ENCODE measurements at regions not wholly inside any gene's neighbourhood (a gene's known extent, or its start where the extent isn't known, plus 50 kb on each side); places are given as distances from the start of the nearest gene placed in this dataset.

DNA sequence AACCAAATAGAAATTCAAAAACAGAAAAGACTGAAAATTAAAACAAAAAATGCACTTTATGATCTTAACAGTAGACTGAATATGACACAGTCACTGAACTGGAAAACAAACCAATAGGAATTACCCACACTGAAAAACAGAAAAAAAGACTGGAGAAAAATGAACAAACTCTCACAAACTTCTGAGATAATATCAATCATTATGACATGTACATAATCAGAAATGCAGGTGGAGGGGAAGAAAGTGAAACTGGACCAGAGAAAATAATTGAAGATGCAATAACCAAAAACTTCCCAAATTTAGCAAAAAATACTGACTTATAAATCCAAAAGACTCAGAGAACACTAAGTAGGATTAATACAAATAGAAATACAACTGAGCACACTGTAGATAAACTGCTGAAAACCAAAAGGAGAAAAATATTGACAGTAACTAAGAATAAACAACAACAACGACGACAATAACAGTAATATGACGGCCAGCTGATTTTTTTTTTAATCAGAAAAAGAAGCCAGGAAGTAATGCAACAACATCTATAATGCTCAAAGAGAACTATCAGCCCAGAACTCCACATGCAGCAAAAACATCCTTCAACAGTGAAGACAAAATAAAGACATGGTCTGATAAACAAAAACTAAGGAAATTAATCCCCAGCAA, 108.1 kb downstream of the ZFAND4 start:
- H3K9me3 ChIP-seq, result no peaks in the 10 kb centered on the region
- in situ Hi-C loops (cut with MboI; ENCODE audit: low sequenced_read_pairs in 4 of 4) (no loop called here), intact Hi-C loops (cut with DNase I; ENCODE audit: low total_unique reads) (no loop called here)
- no peaks in the 10 kb centered on the region for H3K27me3 ChIP-seq
- no peaks in the 10 kb centered on the region for H3K4me1 ChIP-seq
- H3K4me3 ChIP-seq, result no peak overlapping the region
- TF ChIP-seq, protein P1, sequence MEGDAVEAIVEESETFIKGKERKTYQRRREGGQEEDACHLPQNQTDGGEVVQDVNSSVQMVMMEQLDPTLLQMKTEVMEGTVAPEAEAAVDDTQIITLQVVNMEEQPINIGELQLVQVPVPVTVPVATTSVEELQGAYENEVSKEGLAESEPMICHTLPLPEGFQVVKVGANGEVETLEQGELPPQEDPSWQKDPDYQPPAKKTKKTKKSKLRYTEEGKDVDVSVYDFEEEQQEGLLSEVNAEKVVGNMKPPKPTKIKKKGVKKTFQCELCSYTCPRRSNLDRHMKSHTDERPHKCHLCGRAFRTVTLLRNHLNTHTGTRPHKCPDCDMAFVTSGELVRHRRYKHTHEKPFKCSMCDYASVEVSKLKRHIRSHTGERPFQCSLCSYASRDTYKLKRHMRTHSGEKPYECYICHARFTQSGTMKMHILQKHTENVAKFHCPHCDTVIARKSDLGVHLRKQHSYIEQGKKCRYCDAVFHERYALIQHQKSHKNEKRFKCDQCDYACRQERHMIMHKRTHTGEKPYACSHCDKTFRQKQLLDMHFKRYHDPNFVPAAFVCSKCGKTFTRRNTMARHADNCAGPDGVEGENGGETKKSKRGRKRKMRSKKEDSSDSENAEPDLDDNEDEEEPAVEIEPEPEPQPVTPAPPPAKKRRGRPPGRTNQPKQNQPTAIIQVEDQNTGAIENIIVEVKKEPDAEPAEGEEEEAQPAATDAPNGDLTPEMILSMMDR (IDR thresholded peaks at IDR 0.05 in 4 of 5, conservative IDR thresholded peaks at IDR 0.05 in 1 of 5), result no peak
- TF ChIP-seq POLR2A (IDR thresholded peaks at IDR 0.05), result no peak
- no peak overlapping the region for H3K27ac ChIP-seq
- ATAC-seq (no peak), DNase-seq (no peak)
- no peaks in the 10 kb centered on the region for H3K36me3 ChIP-seq

DNA sequence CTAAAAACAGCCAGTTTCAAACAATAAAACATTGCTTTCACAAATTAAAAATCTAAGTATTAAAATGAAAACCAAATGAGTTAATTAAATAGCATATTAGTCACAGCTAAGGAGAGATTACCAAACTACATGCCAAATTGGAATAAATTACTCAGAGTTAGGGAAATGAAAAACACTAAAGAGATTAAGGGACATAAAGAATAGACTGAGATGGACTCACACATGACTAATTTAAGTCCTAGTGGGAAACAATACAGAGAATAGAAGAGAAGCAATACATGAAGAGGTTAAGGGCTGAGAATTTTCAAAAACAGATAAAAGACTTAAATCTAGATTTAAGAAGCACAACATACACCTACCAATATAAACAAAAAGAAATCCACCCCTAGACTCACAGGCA, 110.6 kb downstream of the ZFAND4 start:
- TF ChIP-seq, protein P1 (IDR thresholded peaks at IDR 0.05 in 4 of 5, conservative IDR thresholded peaks at IDR 0.05 in 1 of 5), result no peak
- no peak for TF ChIP-seq POLR2A (IDR thresholded peaks at IDR 0.05)
- H3K36me3 ChIP-seq, result no peaks in the 10 kb centered on the region
- H3K27ac ChIP-seq, result no peak overlapping the region
- no peak for DNase-seq
- H3K9me3 ChIP-seq, result no peaks in the 10 kb centered on the region
- no peaks in the 10 kb centered on the region for H3K27me3 ChIP-seq
- intact Hi-C loops (cut with DNase I; ENCODE audit: low total_unique reads) (no loop called here), in situ Hi-C loops (cut with MboI; ENCODE audit: low sequenced_read_pairs in 4 of 4) (no loop called here)
- no peak overlapping the region for H3K4me3 ChIP-seq
- no peaks in the 10 kb centered on the region for H3K4me1 ChIP-seq
- no peak for ATAC-seq

DNA sequence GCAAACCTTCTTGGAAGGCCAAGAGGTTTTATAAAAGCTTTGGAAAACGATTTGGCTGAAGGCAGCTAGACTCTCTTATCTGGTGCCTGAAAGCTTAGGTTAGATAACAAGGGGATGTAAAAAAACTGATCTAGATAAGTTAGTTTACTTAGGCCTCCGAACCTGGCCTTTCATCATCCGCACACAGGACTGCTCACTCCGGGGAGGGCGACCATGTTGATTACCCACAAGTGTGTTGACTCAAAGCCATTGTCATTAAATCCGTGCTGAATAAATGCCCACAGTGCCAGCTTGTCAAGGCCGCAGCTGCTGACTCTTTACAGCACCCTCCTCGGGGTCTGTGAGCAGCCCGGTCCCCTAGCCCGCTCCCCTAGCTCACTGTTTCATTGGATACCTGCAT, 112.3 kb downstream of the ZFAND4 start:
- no peaks in the 10 kb centered on the region for H3K9me3 ChIP-seq
- in situ Hi-C loops (cut with MboI; ENCODE audit: low sequenced_read_pairs in 4 of 4) (no loop called here), intact Hi-C loops (cut with DNase I; ENCODE audit: low total_unique reads) (no loop called here)
- no peaks in the 10 kb centered on the region for H3K4me1 ChIP-seq
- H3K27me3 ChIP-seq, result no peaks in the 10 kb centered on the region
- ATAC-seq (no peak), DNase-seq (no peak)
- H3K36me3 ChIP-seq, result no peaks in the 10 kb centered on the region
- TF ChIP-seq, protein P1 (IDR thresholded peaks at IDR 0.05 in 4 of 5, conservative IDR thresholded peaks at IDR 0.05 in 1 of 5), result no peak
- TF ChIP-seq POLR2A (IDR thresholded peaks at IDR 0.05), result no peak
- no peak overlapping the region for H3K27ac ChIP-seq
- H3K4me3 ChIP-seq, result no peak overlapping the region

DNA sequence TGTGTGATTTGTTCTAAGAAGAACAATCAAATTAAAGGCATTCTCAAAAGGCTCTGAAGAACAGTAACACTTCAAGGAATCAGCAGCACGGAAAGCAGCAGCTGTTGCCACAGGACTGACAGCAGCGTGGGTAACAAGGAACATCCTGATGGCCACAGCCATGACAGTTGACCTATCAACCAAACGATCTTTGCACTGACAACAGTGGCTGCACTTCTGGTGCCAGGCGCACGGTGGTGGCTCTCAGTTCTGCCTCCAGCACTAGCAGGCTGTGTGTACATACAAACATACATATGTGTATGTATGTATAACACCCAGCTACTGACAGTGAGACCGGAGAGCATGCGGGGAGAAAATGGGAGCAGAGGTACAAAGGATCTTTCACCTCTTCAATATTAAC, 114.1 kb downstream of the ZFAND4 start:
- Histone ChIP-seq H3K4me1 (no peaks in the 10 kb centered on the region), H3K9me3 (no peaks in the 10 kb centered on the region), H3K4me3 (no peak overlapping the region), H3K27me3 (no peaks in the 10 kb centered on the region), H3K27ac (no peak overlapping the region), H3K36me3 (no peaks in the 10 kb centered on the region)
- in situ Hi-C loops (cut with MboI; ENCODE audit: low sequenced_read_pairs in 4 of 4), result no loop called here
- TF ChIP-seq, protein P1 (IDR thresholded peaks at IDR 0.05 in 4 of 5, conservative IDR thresholded peaks at IDR 0.05 in 1 of 5), result no peak
- TF ChIP-seq POLR2A (IDR thresholded peaks at IDR 0.05), result no peak
- DNase-seq (no peak), ATAC-seq (no peak)
- intact Hi-C loops (cut with DNase I; ENCODE audit: low total_unique reads), result no loop called here
